H1 (cell line): ENCODE measurements at regions not wholly inside any gene's neighbourhood (a gene's known extent, or its start where the extent isn't known, plus 50 kb on each side); places are given as distances from the start of the nearest gene placed in this dataset.

Experiments
- CTCF ChIA-PET: fragments of 300-600 bp; sonication (Branson Sonifier 250); formaldehyde crosslinking; loops from one replicate; lab custom pipeline; 2021; ENCODE audit not compliant: partially characterized antibody; lab: Charles Lee
- POLR2A ChIA-PET: fragments of 300-600 bp; sonication (Branson Sonifier 250); formaldehyde crosslinking; loops from one replicate; lab custom pipeline; 2021; ENCODE audit warnings: inconsistent platforms; ENCODE audit not compliant: partially characterized antibody; lab: Charles Lee
- DNase-seq, 2 experiments: peaks; one replicate each; pipeline versions ENCODE4 v3.0.0 to v3.0.0-alpha.2; 2010 to 2022; ENCODE audit warnings: low spot score in 2 of 2, low read depth in 1 of 2, mixed read lengths in 1 of 2
- FAIRE-seq: peaks from 2 replicates; lab custom pipeline; 2011; peaks lifted over from hg19 to GRCh38; lab: Jason Lieb, UNC
- H2AFZ ChIP-seq: 2 replicates; pipeline ENCODE4 v1.8.1; 2012; ENCODE audit warnings: low read length, inconsistent platforms
- H2AK5ac ChIP-seq: 2 replicates; pipeline ENCODE4 v1.6.1; 2013; ENCODE audit warnings: low read depth, low read length
- H2BK120ac ChIP-seq: replicated peaks from 2 replicates; pipeline ENCODE3; 2013; ENCODE audit warnings: low read depth, low read length, inconsistent platforms
- H2BK12ac ChIP-seq: 2 replicates; pipeline ENCODE4 v1.6.1; 2013; ENCODE audit warnings: low read depth, low read length
- H2BK15ac ChIP-seq: 2 replicates; pipeline ENCODE4 v1.6.1; 2013; ENCODE audit warnings: low read length
- H2BK20ac ChIP-seq: 2 replicates; pipeline ENCODE4 v1.6.1; 2013; ENCODE audit warnings: low read length
- H2BK5ac ChIP-seq: 2 replicates; pipeline ENCODE4 v1.6.1; 2013; ENCODE audit warnings: low read depth, low read length
- H3K14ac ChIP-seq: 2 replicates; pipeline ENCODE4 v1.6.1; 2013; ENCODE audit warnings: inconsistent platforms; ENCODE audit not compliant: insufficient read length
- H3K18ac ChIP-seq: 2 replicates; pipeline ENCODE4 v1.6.1; 2013; ENCODE audit warnings: low read length; ENCODE audit errors: extremely low read depth
- H3K23ac ChIP-seq: 2 replicates; pipeline ENCODE4 v1.6.1; 2013; ENCODE audit warnings: inconsistent platforms; ENCODE audit not compliant: insufficient read length
- H3K23me2 ChIP-seq: 2 replicates; pipeline ENCODE4 v1.6.1; 2013; ENCODE audit warnings: low read depth, low read length
- H3K27ac ChIP-seq: 2 replicates; pipeline ENCODE4 v1.6.1; 2011; ENCODE audit warnings: low read depth, low read length, inconsistent platforms
- H3K27me3 ChIP-seq, 4 experiments: replicated peaks in 1 of 4; 1 replicate in 1 of 4; 2 replicates in 3 of 4; pipeline versions ENCODE4 v1.6.1 to v1.8.1; 2011 to 2013; ENCODE audit warnings: low read length in 3 of 4, mild to moderate bottlenecking in 3 of 4, inconsistent platforms in 2 of 4, mixed read lengths in 2 of 4, moderate library complexity in 1 of 4; ENCODE audit not compliant: control insufficient read depth in 3 of 4, insufficient read depth in 3 of 4; ENCODE audit errors: extremely low read depth in 1 of 4
- H3K36me3 ChIP-seq, 4 experiments: 2 replicates each; pipeline versions ENCODE4 v1.6.1 to v1.8.1; 2011 to 2013; ENCODE audit warnings: mild to moderate bottlenecking in 4 of 4, low read length in 3 of 4, moderate library complexity in 2 of 4, control low read depth in 1 of 4, inconsistent platforms in 1 of 4; ENCODE audit not compliant: insufficient read depth in 4 of 4, control insufficient read depth in 2 of 4
- H3K4ac ChIP-seq: replicated peaks from 2 replicates; pipeline ENCODE3; 2013; ENCODE audit warnings: low read length, low read depth, mixed read lengths, inconsistent platforms; ENCODE audit not compliant: insufficient read length
- H3K4me1 ChIP-seq, 4 experiments: replicated peaks in 1 of 4; 1 replicate in 1 of 4; 2 replicates in 3 of 4; pipeline versions ENCODE4 v1.6.1 to v1.8.1; 2011 to 2013; ENCODE audit warnings: low read length in 3 of 4, inconsistent platforms in 2 of 4, mixed read lengths in 1 of 4; ENCODE audit not compliant: insufficient read depth in 4 of 4, control insufficient read depth in 3 of 4
- H3K4me2 ChIP-seq, 2 experiments: 2 replicates each; pipeline versions ENCODE4 v1.6.1 to v1.8.1; 2011 to 2013; ENCODE audit warnings: low read depth in 2 of 2, low read length in 2 of 2, control low read depth in 1 of 2, inconsistent platforms in 1 of 2, mild to moderate bottlenecking in 1 of 2; ENCODE audit not compliant: insufficient read depth in 1 of 2
- H3K4me3 ChIP-seq, 4 experiments: fragments of 200-600, 300-600 bp in 1 of 4; sonication (generic), shearing (Covaris generic), sonication (Bioruptor Twin) in 1 of 4; 2 replicates each; pipeline versions ENCODE4 v1.5.1 to v1.8.1; 2011 to 2016; ENCODE audit warnings: low read length in 4 of 4, low read depth in 3 of 4, control low read depth in 2 of 4, inconsistent platforms in 2 of 4, mild to moderate bottlenecking in 2 of 4, mixed read lengths in 1 of 4, moderate library complexity in 1 of 4; ENCODE audit not compliant: insufficient read depth in 2 of 4; ENCODE audit errors: extremely low read depth in 1 of 4
- H3K56ac ChIP-seq: replicated peaks from 2 replicates; pipeline ENCODE3; 2013; ENCODE audit warnings: low read depth, mild to moderate bottlenecking, mixed read lengths, low read length, inconsistent platforms; ENCODE audit not compliant: insufficient read length
- H3K79me1 ChIP-seq: 2 replicates; pipeline ENCODE4 v1.6.1; 2013; ENCODE audit warnings: low read depth, low read length, control low read depth
- H3K79me2 ChIP-seq, 2 experiments: 2 replicates each; pipeline versions ENCODE4 v1.6.1 to v1.8.1; 2012 to 2013; ENCODE audit warnings: low read length in 2 of 2, mild to moderate bottlenecking in 2 of 2, inconsistent platforms in 1 of 2; ENCODE audit not compliant: insufficient read depth in 2 of 2, control insufficient read depth in 1 of 2
- H3K9ac ChIP-seq, 4 experiments: replicated peaks in 1 of 4; 1 replicate in 1 of 4; 2 replicates in 3 of 4; pipeline versions ENCODE4 v1.6.1 to v1.8.1; 2011 to 2013; ENCODE audit warnings: low read depth in 3 of 4, low read length in 3 of 4, control low read depth in 2 of 4, mild to moderate bottlenecking in 2 of 4, moderate library complexity in 2 of 4, inconsistent platforms in 1 of 4; ENCODE audit errors: extremely low read depth in 1 of 4
- H3K9me3 ChIP-seq, 2 experiments: 2 replicates each; pipeline versions ENCODE4 v1.6.1 to v1.8.1; 2012 to 2013; ENCODE audit warnings: mild to moderate bottlenecking in 2 of 2, moderate library complexity in 2 of 2, control low read depth in 1 of 2, inconsistent platforms in 1 of 2, low read depth in 1 of 2, low read length in 1 of 2, mixed read lengths in 1 of 2; ENCODE audit not compliant: insufficient read depth in 2 of 2
- H4K20me1 ChIP-seq, 2 experiments: replicated peaks in 1 of 2; 2 replicates each; pipeline versions ENCODE3 to v1.8.1; 2011 to 2013; ENCODE audit warnings: inconsistent platforms in 2 of 2, low read length in 2 of 2, mild to moderate bottlenecking in 1 of 2; ENCODE audit not compliant: insufficient read depth in 2 of 2, control insufficient read depth in 1 of 2
- H4K5ac ChIP-seq: 2 replicates; pipeline ENCODE4 v1.6.1; 2013; ENCODE audit warnings: low read length, low read depth, mixed read lengths, inconsistent platforms; ENCODE audit not compliant: insufficient read length
- H4K8ac ChIP-seq: 2 replicates; pipeline ENCODE4 v1.8.0; 2013; ENCODE audit warnings: mild to moderate bottlenecking, moderate library complexity, low read length, inconsistent platforms; ENCODE audit not compliant: insufficient read depth; ENCODE audit errors: extremely low read depth
- H4K91ac ChIP-seq: replicated peaks from 2 replicates; pipeline ENCODE3; 2013; ENCODE audit warnings: low read length, mixed read lengths, inconsistent platforms; ENCODE audit not compliant: insufficient read length
- EZH2 ChIP-seq: fragments of 200-600 bp; sonication (generic); IDR thresholded peaks from 2 replicates; pipeline ENCODE4 v1.7.1; 2012; ENCODE audit warnings: low read depth, mild to moderate bottlenecking, moderate library complexity, low read length, inconsistent platforms; ENCODE audit not compliant: severe bottlenecking
- HDAC2 ChIP-seq, 2 experiments: fragments of 300-600 bp in 1 of 2; sonication (generic) in 1 of 2; IDR thresholded peaks; 2 replicates each; pipeline ENCODE4 v1.6.1; 2011 to 2012; ENCODE audit warnings: low read depth in 2 of 2, low read length in 2 of 2, mild to moderate bottlenecking in 2 of 2, moderate library complexity in 2 of 2, borderline replicate concordance in 1 of 2, inconsistent platforms in 1 of 2
- HDAC6 ChIP-seq: IDR thresholded peaks from one replicate; pipeline ENCODE4 v1.7.1; 2012; ENCODE audit warnings: low read depth, mild to moderate bottlenecking, inconsistent platforms, low read length, moderate library complexity
- JUN ChIP-seq: IDR thresholded peaks from 2 replicates; pipeline ENCODE4 v1.6.1; 2011; ENCODE audit warnings: low read depth, mild to moderate bottlenecking, improper control_type of control experiment, low read length
- JUND ChIP-seq: IDR thresholded peaks from 2 replicates; pipeline ENCODE4 v1.6.1; 2011; ENCODE audit warnings: mild to moderate bottlenecking, improper control_type of control experiment, low read length
- KDM1A ChIP-seq: fragments of 200-600, 300-600 bp; sonication (generic); IDR thresholded peaks from 2 replicates; pipeline ENCODE4 v1.7.1; 2016; ENCODE audit warnings: mild to moderate bottlenecking, low read length, borderline replicate concordance
- RAD21 ChIP-seq, 2 experiments: IDR thresholded peaks in 1 of 2; conservative IDR thresholded peaks in 1 of 2; 2 replicates each; pipeline ENCODE4 v1.6.1; 2011; ENCODE audit warnings: low read depth in 2 of 2, low read length in 2 of 2, improper control_type of control experiment in 1 of 2, inconsistent platforms in 1 of 2, mild to moderate bottlenecking in 1 of 2, moderate library complexity in 1 of 2
- RBBP5 ChIP-seq: IDR thresholded peaks from 2 replicates; pipeline ENCODE4 v1.7.1; 2012; ENCODE audit warnings: low read depth, mild to moderate bottlenecking, inconsistent platforms, low read length, moderate library complexity, borderline replicate concordance
- SIRT6 ChIP-seq: IDR thresholded peaks from one replicate; pipeline ENCODE4 v1.7.1; 2012; ENCODE audit warnings: low read length, inconsistent platforms
- SRF ChIP-seq: IDR thresholded peaks from 2 replicates; pipeline ENCODE4 v1.6.1; 2011; ENCODE audit warnings: mild to moderate bottlenecking, low read depth, low read length, moderate library complexity
- TEAD4 ChIP-seq: IDR thresholded peaks from 2 replicates; pipeline ENCODE4 v1.6.1; 2012; ENCODE audit warnings: low read depth, low read length, inconsistent platforms, mixed read lengths
- USF2 ChIP-seq: IDR thresholded peaks from 2 replicates; pipeline ENCODE4 v1.6.1; 2011; ENCODE audit warnings: low read length, improper control_type of control experiment
- WGBS, 2 experiments: shearing (Covaris generic) in 1 of 2; methylation state at CpG; one replicate each; pipeline versions ENCODE4 v1.1.6 to v1.1.7; 2013 to 2015; ENCODE audit warnings: low lambda C conversion rate in 2 of 2, mixed read lengths in 2 of 2, inconsistent platforms in 1 of 2, low coverage in 1 of 2, missing lambda C conversion rate in 1 of 2; ENCODE audit not compliant: insufficient replicate concordance in 2 of 2, insufficient coverage in 1 of 2, insufficient read length in 1 of 2; ENCODE audit errors: extremely low coverage in 1 of 2, missing lambda C conversion rate in 1 of 2; 5-methylcytosine and 5-hydroxymethylcytosine counted together
- TF ChIP-seq, protein P1 (sequence below): IDR thresholded peaks from 2 replicates; pipeline ENCODE4 v1.6.1; 2012; ENCODE audit warnings: inconsistent platforms

- Histone ChIP-seq H3K27me3 (no peaks in the 10 kb centered on the region), H3K79me2 (no peaks in the 10 kb centered on the region), H3K4me2 (no peak overlapping the region), H3K18ac (no peak overlapping the region), H3K27ac (no peak overlapping the region), H3K4me3 (no peak overlapping the region), H3K9me3 (no peaks in the 10 kb centered on the region), H2AK5ac (no peak overlapping the region), H3K23me2 (no peaks in the 10 kb centered on the region), H2BK120ac (no peak overlapping the region), H2AFZ (no peak overlapping the region), H2BK15ac (no peak overlapping the region), H4K20me1 (no peaks in the 10 kb centered on the region), H3K9ac (no peak overlapping the region), H2BK20ac (no peak overlapping the region), H3K23ac (no peak overlapping the region), H3K56ac (no peak overlapping the region), H4K91ac (no peak overlapping the region), H2BK5ac (no peak overlapping the region), H3K79me1 (no peaks in the 10 kb centered on the region), H3K14ac (no peak overlapping the region), H3K4me1 (no peaks in the 10 kb centered on the region), H3K36me3 (no peaks in the 10 kb centered on the region), H3K4ac (no peak overlapping the region), H4K8ac (no peak overlapping the region), H2BK12ac (no peak overlapping the region), H4K5ac (no peak overlapping the region)
- FAIRE-seq, result no peak
- TF ChIP-seq USF2 (no peak), SIRT6 (no peak), JUND (no peak), HDAC2 (IDR thresholded peaks at IDR 0.05; ENCODE audit: borderline replicate concordance in 1 of 2, low read depth in 2 of 2, low read length in 2 of 2) (no peak), EZH2 (no peak), RAD21 (IDR thresholded peaks at IDR 0.05 in 1 of 2, conservative IDR thresholded peaks at IDR 0.05 in 1 of 2; ENCODE audit: low read depth in 2 of 2, low read length in 2 of 2) (no peak), SRF (no peak), KDM1A (no peak), RBBP5 (no peak), JUN (no peak), TEAD4 (no peak), HDAC6 (no peak)
- TF ChIP-seq, protein P1, sequence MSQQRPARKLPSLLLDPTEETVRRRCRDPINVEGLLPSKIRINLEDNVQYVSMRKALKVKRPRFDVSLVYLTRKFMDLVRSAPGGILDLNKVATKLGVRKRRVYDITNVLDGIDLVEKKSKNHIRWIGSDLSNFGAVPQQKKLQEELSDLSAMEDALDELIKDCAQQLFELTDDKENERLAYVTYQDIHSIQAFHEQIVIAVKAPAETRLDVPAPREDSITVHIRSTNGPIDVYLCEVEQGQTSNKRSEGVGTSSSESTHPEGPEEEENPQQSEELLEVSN, result no peak
- no peak for DNase-seq
- CTCF ChIA-PET, result interaction anchor here (0.5 kb wide), 1 partner anchor 58 kb away, joined by 3 read pairs; no protein-coding TSS in a partner anchor
- 92% methylated on average over 2 of the region's 2 CpGs; no CpG with 5 or more reads in 1 of the 2 experiments for WGBS, 2 experiments
- POLR2A ChIA-PET, result no interaction called here
These were observed 830.9 kb upstream of the AGA start for GRCh38 chr4:178273168-178273567.
